ENCODE measurements at regions not wholly inside any gene's neighbourhood (a gene's known extent, or its start where the extent isn't known, plus 50 kb on each side); places are given as distances from the start of the nearest gene placed in this dataset.

- BruUV-seq (replicated peaks): no TSS peak
- FAIRE-seq (no peak), DNase-seq (ENCODE audit: extremely low read depth in 1 of 4, low spot score in 3 of 4) (no peak), ATAC-seq (no peak)
- H3K9ac ChIP-seq (ENCODE audit: insufficient read depth in 1 of 2, low read depth in 2 of 2, low read length in 2 of 2): no peak overlapping the region
- H3K4me3 ChIP-seq: no peak overlapping the region
- H3K36me3 ChIP-seq (ENCODE audit: control insufficient read depth, insufficient read depth, low read length): no peaks in the 10 kb centered on the region
- CTCF ChIA-PET (ENCODE audit: low intra/inter-chr PET ratio): no interaction called here
- H3K4me2 ChIP-seq (ENCODE audit: insufficient read depth, low read length): no peak overlapping the region
- H3K9me3 ChIP-seq (replicated peaks; ENCODE audit: control insufficient read depth, insufficient read depth, low read depth, low read length): no peaks in the 10 kb centered on the region
- no peaks in the 10 kb centered on the region for H3K79me2 ChIP-seq (ENCODE audit: control insufficient read depth, insufficient read depth, low read length)
- H3K4me1 ChIP-seq (replicated peaks in 1 of 2; ENCODE audit: control insufficient read depth in 2 of 2, insufficient read depth in 2 of 2, low read length in 2 of 2): peaks cover 0 to 10% of the 10 kb centered on the region in 2 experiments; a peak in 3 of 5 replicates
- no peak overlapping the region for H2AFZ ChIP-seq (ENCODE audit: low read depth, low read length)
- H4K20me1 ChIP-seq (replicated peaks; ENCODE audit: control insufficient read depth, insufficient read depth, low read length): no peaks in the 10 kb centered on the region
- intact Hi-C loops (cut with micrococcal nuclease) (no loop called here), in situ Hi-C loops (cut with MboI) (no loop called here)
- TF ChIP-seq HSF4 (CRISPR knock-in tag; IDR thresholded peaks at IDR 0.05; ENCODE audit: borderline replicate concordance) (no peak), MYC (IDR thresholded peaks at IDR 0.05; ENCODE audit: low read depth, low read length) (no peak), MYC (CRISPR knock-in tag; IDR thresholded peaks at IDR 0.05; ENCODE audit: borderline replicate concordance, low read depth) (no peak), E2F1 (CRISPR knock-in tag; IDR thresholded peaks at IDR 0.05) (no peak), SRSF3 (IDR thresholded peaks at IDR 0.05; ENCODE audit: insufficient read depth, low read length) (no peak), ZNF282 (CRISPR knock-in tag; IDR thresholded peaks at IDR 0.05) (no peak), U2AF1 (optimal IDR thresholded peaks at IDR 0.05; ENCODE audit: low read depth, low read length) (no peak), GABPB2 (CRISPR knock-in tag; conservative IDR thresholded peaks at IDR 0.05) (no peak), NCOA4 (IDR thresholded peaks at IDR 0.05; ENCODE audit: partially characterized antibody) (no peak), POLR2H (tag; IDR thresholded peaks at IDR 0.05; ENCODE audit: low read depth) (no peak), STAT5B (CRISPR knock-in tag; IDR thresholded peaks at IDR 0.05) (no peak), ZNF121 (CRISPR knock-in tag; conservative IDR thresholded peaks at IDR 0.05) (no peak), GTF2F1 (IDR thresholded peaks at IDR 0.05; ENCODE audit: low read depth, low read length) (no peak), KLF6 (CRISPR knock-in tag; IDR thresholded peaks at IDR 0.05; ENCODE audit: borderline replicate concordance) (no peak), ZZZ3 (IDR thresholded peaks at IDR 0.05) (no peak), MEIS2 (IDR thresholded peaks at IDR 0.05; ENCODE audit: partially characterized antibody) (no peak), PYGO2 (tag; IDR thresholded peaks at IDR 0.05) (no peak), BACH1 (tag; IDR thresholded peaks at IDR 0.05) (no peak), PURB (CRISPR knock-in tag; IDR thresholded peaks at IDR 0.05; ENCODE audit: low read depth) (no peak)
- TF ChIP-seq, protein P1, sequence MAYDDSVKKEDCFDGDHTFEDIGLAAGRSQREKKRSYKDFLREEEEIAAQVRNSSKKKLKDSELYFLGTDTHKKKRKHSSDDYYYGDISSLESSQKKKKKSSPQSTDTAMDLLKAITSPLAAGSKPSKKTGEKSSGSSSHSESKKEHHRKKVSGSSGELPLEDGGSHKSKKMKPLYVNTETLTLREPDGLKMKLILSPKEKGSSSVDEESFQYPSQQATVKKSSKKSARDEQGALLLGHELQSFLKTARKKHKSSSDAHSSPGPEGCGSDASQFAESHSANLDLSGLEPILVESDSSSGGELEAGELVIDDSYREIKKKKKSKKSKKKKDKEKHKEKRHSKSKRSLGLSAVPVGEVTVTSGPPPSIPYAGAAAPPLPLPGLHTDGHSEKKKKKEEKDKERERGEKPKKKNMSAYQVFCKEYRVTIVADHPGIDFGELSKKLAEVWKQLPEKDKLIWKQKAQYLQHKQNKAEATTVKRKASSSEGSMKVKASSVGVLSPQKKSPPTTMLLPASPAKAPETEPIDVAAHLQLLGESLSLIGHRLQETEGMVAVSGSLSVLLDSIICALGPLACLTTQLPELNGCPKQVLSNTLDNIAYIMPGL (CRISPR knock-in tag; IDR thresholded peaks at IDR 0.05): no peak
- no peak overlapping the region for H3K27ac ChIP-seq (ENCODE audit: extremely low read depth, low read depth, low read length)
- H3K27me3 ChIP-seq (ENCODE audit: control insufficient read depth in 2 of 2, insufficient read depth in 2 of 2, low read length in 2 of 2): peaks cover 0 to 18% of the 10 kb centered on the region in 2 experiments; a peak in 4 of 5 replicates
- POLR2A ChIA-PET: interaction anchor here (1.0 kb wide), 1 partner anchor 11 kb away, joined by 3 read pairs; no protein-coding TSS in a partner anchor
- H3K9me1 ChIP-seq (ENCODE audit: control insufficient read depth, insufficient read depth, low read length): no peaks in the 10 kb centered on the region
Observed at GRCh38 chr10:71158251-71158650, 54.1 kb upstream of the UNC5B start.

All from K562 (cell line).